HL-60/S4 treated with phorbol 12-myristate 13-acetate at 8.2 ng/mL for 4 days and 3 days (cell line): ENCODE measurements at regions not wholly inside any gene's neighbourhood (a gene's known extent, or its start where the extent isn't known, plus 50 kb on each side); places are given as distances from the start of the nearest gene placed in this dataset.

Experiments used
- in situ Hi-C: fragments of 300-500 bp; cut with MboI; formaldehyde crosslinking; loops from 2 replicates; pipeline ENCODE4 v1.15.0; 2022; ENCODE audit warnings: low sequenced_read_pairs

- in situ Hi-C loops = no loop called here
Measured at GRCh38 chr6:111957623-111958315, 84.5 kb upstream of the FYN start.

GRCh38 chr6:111958534-111958933 lies 85.3 kb upstream of the FYN start:
- in situ Hi-C loops = no loop called here

- in situ Hi-C loops = no loop called here
Measured at GRCh38 chr6:111959766-111960165, 86.5 kb upstream of the FYN start.

GRCh38 chr6:111967131-111967530 lies 86.8 kb upstream of the CCN6 start:
- in situ Hi-C loops = no loop called here

- in situ Hi-C loops = no loop called here
Measured at GRCh38 chr6:111970426-111970825, 83.5 kb upstream of the CCN6 start.

GRCh38 chr6:111971181-111971841 lies 82.6 kb upstream of the CCN6 start:
- in situ Hi-C loops = no loop called here

GRCh38 chr6:111971866-111972532 lies 81.9 kb upstream of the CCN6 start:
- in situ Hi-C loops = no loop called here

GRCh38 chr6:111972745-111973117 lies 81.2 kb upstream of the CCN6 start:
- in situ Hi-C loops = no loop called here

- in situ Hi-C loops = no loop called here
Measured at GRCh38 chr6:111973118-111973761, 80.7 kb upstream of the CCN6 start.

GRCh38 chr6:111973927-111974639 lies 79.8 kb upstream of the CCN6 start:
- in situ Hi-C loops = no loop called here

- in situ Hi-C loops = loop anchor here (25.0 kb wide), 1 partner anchor 263 kb away; no protein-coding TSS in a partner anchor
Measured at GRCh38 chr6:111975466-111975865, 78.4 kb upstream of the CCN6 start.

GRCh38 chr6:111976139-111976538 lies 77.8 kb upstream of the CCN6 start:
- in situ Hi-C loops = loop anchor here (25.0 kb wide), 1 partner anchor 264 kb away; no protein-coding TSS in a partner anchor

- in situ Hi-C loops = loop anchor here (25.0 kb wide), 1 partner anchor 266 kb away; no protein-coding TSS in a partner anchor
Measured at GRCh38 chr6:111978532-111979149, 75.3 kb upstream of the CCN6 start.

GRCh38 chr6:111979633-111980032 lies 74.3 kb upstream of the CCN6 start:
- in situ Hi-C loops = loop anchor here (25.0 kb wide), 1 partner anchor 267 kb away; no protein-coding TSS in a partner anchor

- in situ Hi-C loops = loop anchor here (25.0 kb wide), 1 partner anchor 268 kb away; no protein-coding TSS in a partner anchor
Measured at GRCh38 chr6:111980143-111980542, 73.8 kb upstream of the CCN6 start.

- in situ Hi-C loops = loop anchor here (25.0 kb wide), 1 partner anchor 269 kb away; no protein-coding TSS in a partner anchor
Measured at GRCh38 chr6:111980971-111981840, 72.7 kb upstream of the CCN6 start.

GRCh38 chr6:111982681-111983080 lies 71.2 kb upstream of the CCN6 start:
- in situ Hi-C loops = loop anchor here (25.0 kb wide), 1 partner anchor 270 kb away; no protein-coding TSS in a partner anchor

GRCh38 chr6:111983193-111983592 lies 70.7 kb upstream of the CCN6 start:
- in situ Hi-C loops = loop anchor here (25.0 kb wide), 1 partner anchor 271 kb away; no protein-coding TSS in a partner anchor

- in situ Hi-C loops = loop anchor here (25.0 kb wide), 1 partner anchor 272 kb away; no protein-coding TSS in a partner anchor
Measured at GRCh38 chr6:111984081-111984480, 69.8 kb upstream of the CCN6 start.
